HG03045 (cell line): ENCODE measurements at regions not wholly inside any gene's neighbourhood (a gene's known extent, or its start where the extent isn't known, plus 50 kb on each side); places are given as distances from the start of the nearest gene placed in this dataset.
"Not testable (repeated sequence)": the region's sequence is repeated elsewhere in the genome, so short reads cannot be mapped to it uniquely, and the experiment has no call there.

Experiments
- ATAC-seq: cut with Tn5 transposase; IDR thresholded peaks from one replicate; pipeline ENCODE4 v1.9.1; 2021; ENCODE audit warnings: mild to moderate bottlenecking, moderate library complexity; ENCODE audit not compliant: unreplicated experiment

- no peak for ATAC-seq
Measured at GRCh38 chr9:129561594-129562281, 59.2 kb downstream of the C9orf50 start.

- ATAC-seq = no peak
Measured at GRCh38 chr9:129560881-129561306, 60.0 kb downstream of the C9orf50 start.

- ATAC-seq = no peak
Measured at GRCh38 chr9:129559506-129559881, 61.4 kb downstream of the C9orf50 start.

- ATAC-seq = no peak
Measured at GRCh38 chr9:129558551-129559505, 62.1 kb downstream of the C9orf50 start.

- no peak for ATAC-seq
Measured at GRCh38 chr9:129558063-129558550, 62.8 kb downstream of the C9orf50 start.

- no peak for ATAC-seq
Measured at GRCh38 chr9:129557192-129558036, 63.5 kb downstream of the C9orf50 start.

GRCh38 chr9:129556491-129557191 lies 64.3 kb downstream of the C9orf50 start:
- no peak for ATAC-seq

- no peak for ATAC-seq
Measured at GRCh38 chr9:129555512-129556215, 65.2 kb downstream of the C9orf50 start.

GRCh38 chr9:129554649-129555048 lies 66.3 kb downstream of the C9orf50 start:
- no peak for ATAC-seq

- ATAC-seq = no peak
Measured at GRCh38 chr9:129553277-129553676, 67.6 kb downstream of the C9orf50 start.

- no peak for ATAC-seq
Measured at GRCh38 chr9:129552064-129552463, 68.8 kb downstream of the C9orf50 start.

- no peak for ATAC-seq
Measured at GRCh38 chr9:129551393-129551973, 69.4 kb downstream of the C9orf50 start.

- not testable (repeated sequence) for ATAC-seq
Measured at GRCh38 chr9:129550977-129551376, 69.9 kb downstream of the C9orf50 start.

GRCh38 chr9:129550199-129550839 lies 70.6 kb downstream of the C9orf50 start:
- ATAC-seq = no peak

- no peak for ATAC-seq
Measured at GRCh38 chr9:129549684-129550083, 71.2 kb downstream of the C9orf50 start.

- ATAC-seq = no peak
Measured at GRCh38 chr9:129549139-129549538, 71.8 kb downstream of the C9orf50 start.

- ATAC-seq = no peak
Measured at GRCh38 chr9:129548571-129549135, 72.2 kb downstream of the C9orf50 start.

- no peak for ATAC-seq
Measured at GRCh38 chr9:129547869-129548570, 72.9 kb downstream of the C9orf50 start.
